ENCODE measurements at regions not wholly inside any gene's neighbourhood (a gene's known extent, or its start where the extent isn't known, plus 50 kb on each side); places are given as distances from the start of the nearest gene placed in this dataset.
"Not testable (repeated sequence)": the region's sequence is repeated elsewhere in the genome, so short reads cannot be mapped to it uniquely, and the experiment has no call there.

DNA sequence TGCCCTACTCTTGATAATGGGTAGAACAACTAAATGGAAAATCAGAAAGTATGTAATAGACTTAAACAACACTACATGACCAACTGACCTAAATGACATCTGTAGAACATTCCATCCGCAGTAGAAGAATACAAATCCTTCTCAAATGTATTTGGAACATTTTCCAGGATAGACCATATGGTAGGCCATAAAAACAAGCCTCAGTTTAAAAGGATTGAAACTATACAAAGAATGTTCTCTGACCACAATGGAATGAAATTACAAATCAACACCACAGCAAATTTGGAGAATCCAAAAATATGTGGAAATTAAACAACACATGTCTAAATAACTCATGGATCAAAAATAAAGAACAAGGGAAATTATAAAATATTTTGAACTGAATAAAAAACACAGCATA is 189.2 kb downstream of the NDUFS4 start:
- no peak for TF ChIP-seq RAD21 (conservative IDR thresholded peaks at IDR 0.05 in 1 of 2, IDR thresholded peaks at IDR 0.05 in 1 of 2)
- no peak for TF ChIP-seq POLR2A (IDR thresholded peaks at IDR 0.05; ENCODE audit: low read length)
- CTCF ChIA-PET = no interaction called here
- DNase-seq (ENCODE audit: low read depth in 1 of 2, low spot score in 1 of 2) (no peak), FAIRE-seq (no peak), ATAC-seq (no peak)
- WGBS (ENCODE audit: missing lambda C conversion rate) = 84% methylated on average over 1 of the region's 1 CpG
- no peaks in the 10 kb centered on the region for H3K9me3 ChIP-seq
- H3K4me3 ChIP-seq = no peak overlapping the region
- no peaks in the 10 kb centered on the region for H3K4me1 ChIP-seq
- H3K4me2 ChIP-seq = no peak overlapping the region
- no peak overlapping the region for H3K27ac ChIP-seq
- POLR2A ChIA-PET = no interaction called here

DNA sequence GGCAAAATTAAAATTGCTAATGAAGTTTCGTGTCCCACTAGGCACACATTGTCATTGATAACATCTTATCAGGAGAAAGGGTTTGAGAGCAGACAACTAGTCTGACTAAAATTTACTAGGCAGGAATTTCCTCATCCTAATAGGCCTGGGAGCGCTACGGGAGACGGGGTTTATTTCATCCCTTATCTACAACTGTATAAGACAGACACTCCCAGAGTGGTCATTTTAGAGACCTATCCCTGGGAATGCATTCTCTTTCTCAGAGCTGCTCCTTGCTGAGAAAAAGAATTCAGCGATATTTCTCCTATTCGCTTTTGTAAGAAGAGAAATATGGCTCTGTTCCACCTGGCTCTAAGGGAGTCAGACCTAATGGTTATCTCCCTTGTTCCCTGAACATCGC is 191.8 kb downstream of the NDUFS4 start:
- H3K27ac ChIP-seq; FAIRE-seq; H3K4me1 ChIP-seq; H3K9me3 ChIP-seq; H3K4me2 ChIP-seq; H3K4me3 ChIP-seq; POLR2A ChIA-PET; CTCF ChIA-PET; DNase-seq (ENCODE audit: low read depth in 1 of 2, low spot score in 1 of 2); ATAC-seq: not testable (repeated sequence)
- 80% methylated on average over 7 of the region's 7 CpGs for WGBS (ENCODE audit: missing lambda C conversion rate)

DNA sequence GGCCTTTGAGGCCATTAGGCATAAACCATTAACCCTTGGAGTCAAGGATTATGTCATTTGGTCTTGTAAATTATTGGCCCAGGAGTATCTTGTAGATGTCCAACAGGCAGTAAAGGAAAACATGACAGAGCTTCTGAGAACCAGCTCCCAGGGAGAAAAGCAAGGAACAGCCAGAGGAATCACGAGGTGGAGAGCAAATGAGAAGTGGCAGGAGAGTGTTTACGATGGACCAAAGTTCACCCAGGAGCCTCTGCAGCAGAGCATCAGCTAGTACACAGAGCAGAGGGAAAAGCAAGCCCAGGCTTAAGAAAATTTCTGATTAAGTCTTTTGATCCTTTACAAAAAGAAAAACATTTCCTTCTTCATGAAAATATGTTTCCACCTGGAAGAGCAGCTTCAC is 206.2 kb downstream of the NDUFS4 start:
- ATAC-seq = no peak
- 43% methylated on average over 2 of the region's 2 CpGs for WGBS (ENCODE audit: missing lambda C conversion rate)
- no peak for DNase-seq (ENCODE audit: low read depth in 1 of 2, low spot score in 1 of 2)
- Histone ChIP-seq H3K27ac (no peak overlapping the region), H3K4me1 (no peaks in the 10 kb centered on the region), H3K4me3 (no peak overlapping the region), H3K9me3 (no peaks in the 10 kb centered on the region), H3K4me2 (no peak overlapping the region)
- POLR2A ChIA-PET = no interaction called here
- FAIRE-seq = no peak
- TF ChIP-seq EHF (CRISPR knock-in tag; IDR thresholded peaks at IDR 0.05) (no peak), ZC3H11A (IDR thresholded peaks at IDR 0.05) (no peak)
- CTCF ChIA-PET = no interaction called here

DNA sequence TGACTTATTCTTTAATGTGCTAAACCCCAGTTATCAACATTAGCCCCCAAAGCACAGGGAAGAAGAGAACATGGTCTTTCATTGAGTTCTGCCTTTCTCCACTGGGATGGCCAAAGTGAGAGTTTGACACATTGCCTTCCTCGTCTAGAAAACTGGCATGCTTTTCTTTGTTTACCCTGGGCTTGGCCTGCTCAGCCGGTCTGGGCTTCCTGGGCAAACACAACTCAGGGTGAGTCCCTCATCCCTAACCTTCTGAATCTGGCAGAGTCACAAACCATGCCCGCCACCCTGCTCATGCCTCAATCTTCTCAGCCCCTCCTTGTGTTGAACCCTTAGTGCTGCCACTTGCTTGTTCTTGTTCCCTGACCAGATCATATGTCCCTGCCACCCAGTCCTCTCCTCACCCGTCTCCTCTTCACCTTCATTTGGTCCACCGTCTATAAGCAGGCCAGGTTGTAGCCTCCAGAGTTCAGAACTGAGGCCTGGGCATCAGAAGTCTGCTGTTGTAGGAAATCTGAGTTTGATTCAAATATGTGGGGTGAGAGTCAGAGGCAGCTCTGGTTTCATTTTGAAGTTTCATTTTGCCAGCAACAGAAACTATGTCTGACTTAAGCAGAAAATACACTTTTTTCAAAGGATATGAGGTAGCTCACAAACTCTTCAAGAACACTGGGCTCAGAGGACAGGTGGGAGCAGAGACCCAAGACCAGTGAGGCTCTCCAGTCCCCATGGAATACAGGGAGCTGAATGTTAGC is 217.6 kb downstream of the NDUFS4 start:
- H3K27ac ChIP-seq = no peak overlapping the region
- ChIA-PET CTCF (no interaction called here), POLR2A (no interaction called here)
- H3K9me3 ChIP-seq = no peaks in the 10 kb centered on the region
- DNase-seq (ENCODE audit: low read depth in 1 of 2, low spot score in 1 of 2) (no peak), ATAC-seq (no peak), FAIRE-seq (no peak)
- 58% methylated on average over 5 of the region's 5 CpGs for WGBS (ENCODE audit: missing lambda C conversion rate)
- H3K4me2 ChIP-seq = no peak overlapping the region
- H3K4me1 ChIP-seq = no peaks in the 10 kb centered on the region
- no peak overlapping the region for H3K4me3 ChIP-seq
- TF ChIP-seq JUNB (IDR thresholded peaks at IDR 0.05) (no peak), ESRRA (IDR thresholded peaks at IDR 0.05; ENCODE audit: borderline replicate concordance, low read length) (no peak), FOXS1 (CRISPR knock-in tag; IDR thresholded peaks at IDR 0.05) (no peak), RFX5 (IDR thresholded peaks at IDR 0.05) (no peak), EHF (CRISPR knock-in tag; IDR thresholded peaks at IDR 0.05) (no peak), TP53 (CRISPR knock-in tag; IDR thresholded peaks at IDR 0.05) (no peak), GATA3 (IDR thresholded peaks at IDR 0.05; ENCODE audit: borderline replicate concordance) (no peak), HOXA7 (CRISPR knock-in tag; IDR thresholded peaks at IDR 0.05) (no peak), SMC3 (IDR thresholded peaks at IDR 0.05) (no peak), HOXB5 (CRISPR knock-in tag; IDR thresholded peaks at IDR 0.05) (no peak), ZFP36 (IDR thresholded peaks at IDR 0.05; ENCODE audit: borderline replicate concordance, partially characterized antibody) (no peak)
- TF ChIP-seq, protein P1, sequence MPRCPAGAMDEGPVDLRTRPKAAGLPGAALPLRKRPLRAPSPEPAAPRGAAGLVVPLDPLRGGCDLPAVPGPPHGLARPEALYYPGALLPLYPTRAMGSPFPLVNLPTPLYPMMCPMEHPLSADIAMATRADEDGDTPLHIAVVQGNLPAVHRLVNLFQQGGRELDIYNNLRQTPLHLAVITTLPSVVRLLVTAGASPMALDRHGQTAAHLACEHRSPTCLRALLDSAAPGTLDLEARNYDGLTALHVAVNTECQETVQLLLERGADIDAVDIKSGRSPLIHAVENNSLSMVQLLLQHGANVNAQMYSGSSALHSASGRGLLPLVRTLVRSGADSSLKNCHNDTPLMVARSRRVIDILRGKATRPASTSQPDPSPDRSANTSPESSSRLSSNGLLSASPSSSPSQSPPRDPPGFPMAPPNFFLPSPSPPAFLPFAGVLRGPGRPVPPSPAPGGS (IDR thresholded peaks at IDR 0.05) = no peak

DNA sequence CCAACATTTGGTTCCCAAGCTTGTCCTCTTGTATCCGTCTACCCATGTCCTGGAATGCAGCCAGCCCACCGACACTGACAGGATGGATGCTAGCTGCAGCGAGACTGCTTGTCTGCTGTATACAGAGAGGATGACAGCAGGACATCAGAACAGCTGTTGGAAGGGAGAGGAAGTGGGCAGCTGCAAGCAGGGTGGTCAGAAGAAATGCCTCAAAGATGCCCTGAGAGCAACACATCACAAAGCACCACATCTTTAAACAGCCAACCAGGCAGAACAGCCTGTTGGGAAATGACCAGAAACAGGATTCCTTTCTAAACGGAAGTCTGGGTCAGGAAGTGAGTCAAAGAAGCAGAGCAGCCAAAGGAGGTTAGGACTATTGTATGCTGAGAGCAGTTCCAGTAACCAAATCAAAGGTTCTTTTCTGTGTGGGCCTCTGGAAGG is 219.1 kb downstream of the NDUFS4 start:
- WGBS (ENCODE audit: missing lambda C conversion rate) = 57% methylated on average over 4 of the region's 4 CpGs
- POLR2A ChIA-PET = no interaction called here
- Histone ChIP-seq H3K4me1 (no peaks in the 10 kb centered on the region), H3K27ac (no peak overlapping the region), H3K4me3 (no peak overlapping the region), H3K9me3 (no peaks in the 10 kb centered on the region), H3K4me2 (no peak overlapping the region)
- ATAC-seq (no peak), DNase-seq (ENCODE audit: low read depth in 1 of 2, low spot score in 1 of 2) (no peak), FAIRE-seq (no peak)
- TF ChIP-seq HOXB13 (CRISPR knock-in tag; IDR thresholded peaks at IDR 0.05; ENCODE audit: low read depth) (no peak), HDAC2 (IDR thresholded peaks at IDR 0.05) (no peak), NPAS2 (CRISPR knock-in tag; IDR thresholded peaks at IDR 0.05; ENCODE audit: borderline replicate concordance) (no peak), MYC (IDR thresholded peaks at IDR 0.05; ENCODE audit: borderline replicate concordance, low read length) (no peak), CBX8 (IDR thresholded peaks at IDR 0.05) (no peak), RAD21 (conservative IDR thresholded peaks at IDR 0.05 in 1 of 2, IDR thresholded peaks at IDR 0.05 in 1 of 2) (no peak), MAZ (IDR thresholded peaks at IDR 0.05; ENCODE audit: borderline replicate concordance, low read depth, low read length) (no peak), TP53 (CRISPR knock-in tag; IDR thresholded peaks at IDR 0.05) (no peak), CBX2 (IDR thresholded peaks at IDR 0.05; ENCODE audit: borderline replicate concordance, low read depth) (no peak), HOXB5 (CRISPR knock-in tag; IDR thresholded peaks at IDR 0.05) (no peak), FOSL2 (IDR thresholded peaks at IDR 0.05) (no peak), FOSL2 (CRISPR knock-in tag; IDR thresholded peaks at IDR 0.05) (no peak), PHF8 (IDR thresholded peaks at IDR 0.05; ENCODE audit: borderline replicate concordance, low read depth) (no peak), BHLHE40 (IDR thresholded peaks at IDR 0.05; ENCODE audit: low read depth, low read length) (no peak), KDM1A (IDR thresholded peaks at IDR 0.05; ENCODE audit: low read depth) (no peak), ZSCAN20 (CRISPR knock-in tag; IDR thresholded peaks at IDR 0.05) (no peak), RCOR1 (IDR thresholded peaks at IDR 0.05; ENCODE audit: low read depth, low read length) (no peak), RNF2 (IDR thresholded peaks at IDR 0.05; ENCODE audit: borderline replicate concordance, low read depth) (no peak), EHF (CRISPR knock-in tag; IDR thresholded peaks at IDR 0.05) (no peak)
- CTCF ChIA-PET = no interaction called here

Data from A549 (cell line).